ENCODE measurements at regions not wholly inside any gene's neighbourhood (a gene's known extent, or its start where the extent isn't known, plus 50 kb on each side); places are given as distances from the start of the nearest gene placed in this dataset.

- Histone ChIP-seq H3K79me2 (ENCODE audit: insufficient read depth, low read length) (no peaks in the 10 kb centered on the region), H3K27me3 (ENCODE audit: insufficient read depth, low read length) (no peaks in the 10 kb centered on the region), H3K9ac (ENCODE audit: low read length) (no peak overlapping the region), H3K27ac (ENCODE audit: low read depth, low read length) (no peak overlapping the region), H3K9me3 (ENCODE audit: control insufficient read depth in 1 of 2, insufficient read depth in 1 of 2, low read depth in 1 of 2, low read length in 2 of 2) (peaks cover 0 to 6% of the 10 kb centered on the region in 2 experiments; a peak in 2 of 4 replicates), H3K36me3 (ENCODE audit: control insufficient read depth in 1 of 2, insufficient read depth in 2 of 2, low read length in 2 of 2) (no peaks in the 10 kb centered on the region), H3K9me2 (ENCODE audit: insufficient read depth) (no peaks in the 10 kb centered on the region), H2AFZ (ENCODE audit: low read depth, low read length, poor library complexity, severe bottlenecking) (no peak overlapping the region), H3K4me2 (ENCODE audit: low read length) (no peak overlapping the region), H3K4me1 (ENCODE audit: control insufficient read depth in 1 of 2, insufficient read depth in 2 of 2, low read length in 2 of 2) (no peaks in the 10 kb centered on the region), H4K20me1 (ENCODE audit: insufficient read depth) (no peaks in the 10 kb centered on the region), H3K4me3 (replicated peaks in 1 of 2; ENCODE audit: low read depth in 1 of 2, low read length in 2 of 2) (no peak overlapping the region)
- CTCF ChIA-PET = no interaction called here
- RAD21 ChIA-PET (ENCODE audit: low non-redundant PET in 1 of 2, low total read pairs in 2 of 2, uncharacterized antibody in 2 of 2, unreplicated experiment in 2 of 2) = no interaction called here
- POLR2A ChIA-PET = no interaction called here
- DNase-seq (ENCODE audit: low read depth, low spot score) = no peak
- ATAC-seq = no peak
- intact Hi-C loops (cut with micrococcal nuclease) = no loop called here
- TF ChIP-seq YY1 (IDR thresholded peaks at IDR 0.05; ENCODE audit: extremely low read depth, insufficient replicate concordance, low read depth, low read length) (no peak), EZH2phosphoT487 (IDR thresholded peaks at IDR 0.05; ENCODE audit: borderline replicate concordance) (no peak), SRF (IDR thresholded peaks at IDR 0.05; ENCODE audit: low read depth) (no peak), RAD21 (IDR thresholded peaks at IDR 0.05; ENCODE audit: low read depth) (no peak), FOSL1 (IDR thresholded peaks at IDR 0.05; ENCODE audit: low read depth) (no peak), ELF1 (IDR thresholded peaks at IDR 0.05; ENCODE audit: borderline replicate concordance, low read depth) (no peak), CBX3 (IDR thresholded peaks at IDR 0.05; ENCODE audit: low read depth) (no peak), ZNF274 (IDR thresholded peaks at IDR 0.05; ENCODE audit: low read depth, low read length) (no peak), POLR2AphosphoS5 (IDR thresholded peaks at IDR 0.05; ENCODE audit: low read depth, low read length) (no peak), EZH2 (IDR thresholded peaks at IDR 0.05) (no peak)
- TF ChIP-seq, protein P1, sequence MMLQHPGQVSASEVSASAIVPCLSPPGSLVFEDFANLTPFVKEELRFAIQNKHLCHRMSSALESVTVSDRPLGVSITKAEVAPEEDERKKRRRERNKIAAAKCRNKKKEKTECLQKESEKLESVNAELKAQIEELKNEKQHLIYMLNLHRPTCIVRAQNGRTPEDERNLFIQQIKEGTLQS (IDR thresholded peaks at IDR 0.05) = no peak
- TF ChIP-seq, protein P2, sequence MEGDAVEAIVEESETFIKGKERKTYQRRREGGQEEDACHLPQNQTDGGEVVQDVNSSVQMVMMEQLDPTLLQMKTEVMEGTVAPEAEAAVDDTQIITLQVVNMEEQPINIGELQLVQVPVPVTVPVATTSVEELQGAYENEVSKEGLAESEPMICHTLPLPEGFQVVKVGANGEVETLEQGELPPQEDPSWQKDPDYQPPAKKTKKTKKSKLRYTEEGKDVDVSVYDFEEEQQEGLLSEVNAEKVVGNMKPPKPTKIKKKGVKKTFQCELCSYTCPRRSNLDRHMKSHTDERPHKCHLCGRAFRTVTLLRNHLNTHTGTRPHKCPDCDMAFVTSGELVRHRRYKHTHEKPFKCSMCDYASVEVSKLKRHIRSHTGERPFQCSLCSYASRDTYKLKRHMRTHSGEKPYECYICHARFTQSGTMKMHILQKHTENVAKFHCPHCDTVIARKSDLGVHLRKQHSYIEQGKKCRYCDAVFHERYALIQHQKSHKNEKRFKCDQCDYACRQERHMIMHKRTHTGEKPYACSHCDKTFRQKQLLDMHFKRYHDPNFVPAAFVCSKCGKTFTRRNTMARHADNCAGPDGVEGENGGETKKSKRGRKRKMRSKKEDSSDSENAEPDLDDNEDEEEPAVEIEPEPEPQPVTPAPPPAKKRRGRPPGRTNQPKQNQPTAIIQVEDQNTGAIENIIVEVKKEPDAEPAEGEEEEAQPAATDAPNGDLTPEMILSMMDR (IDR thresholded peaks at IDR 0.05 in 2 of 3, conservative IDR thresholded peaks at IDR 0.05 in 1 of 3; ENCODE audit: borderline replicate concordance in 1 of 3, insufficient read depth in 1 of 3, low read depth in 2 of 3, low read length in 2 of 3) = no peak
- no TSS peak for BruUV-seq (replicated peaks)
These were observed 486.5 kb downstream of the TMEM114 start for GRCh38 chr16:8103649-8104289.

Measured in HCT116 (cell line).